CD8-positive, alpha-beta memory T cell (primary cell): ENCODE measurements at regions not wholly inside any gene's neighbourhood (a gene's known extent, or its start where the extent isn't known, plus 50 kb on each side); places are given as distances from the start of the nearest gene placed in this dataset.

Experiments
- CTCF ChIA-PET: fragments of 350-600 bp; sonication (Branson Sonifier 250); formaldehyde crosslinking; loops from one replicate; lab custom pipeline; 2021; ENCODE audit warnings: antibody characterized with exemption; lab: Charles Lee
- POLR2A ChIA-PET: fragments of 350-600 bp; sonication (Branson Sonifier 250); formaldehyde crosslinking; loops from one replicate; lab custom pipeline; 2021; ENCODE audit warnings: antibody characterized with exemption; lab: Charles Lee
- DNase-seq, 5 donors: peaks; one replicate each; pipeline versions ENCODE4 v3.0.0 to v3.0.0-alpha.2; 2020 to 2022; ENCODE audit warnings: mixed read lengths in 1 of 5
- H3K27ac ChIP-seq: one replicate; pipeline ENCODE4 v1.7.0; 2013; ENCODE audit warnings: low read depth, mild to moderate bottlenecking, low read length, moderate library complexity
- H3K27me3 ChIP-seq: 2 replicates; pipeline ENCODE4 v1.7.0; 2013; ENCODE audit warnings: low read length, mild to moderate bottlenecking; ENCODE audit not compliant: insufficient read depth, poor library complexity, severe bottlenecking
- H3K36me3 ChIP-seq: 2 replicates; pipeline ENCODE4 v1.7.0; 2013; ENCODE audit warnings: mild to moderate bottlenecking, low read length, moderate library complexity; ENCODE audit not compliant: insufficient read depth
- H3K4me1 ChIP-seq: 2 replicates; pipeline ENCODE4 v1.7.0; 2013; ENCODE audit warnings: mild to moderate bottlenecking, low read length, moderate library complexity; ENCODE audit not compliant: insufficient read depth
- H3K4me3 ChIP-seq: 2 replicates; pipeline ENCODE4 v1.7.0; 2013; ENCODE audit warnings: mild to moderate bottlenecking, low read length
- H3K9me3 ChIP-seq: 2 replicates; pipeline ENCODE4 v1.7.0; 2013; ENCODE audit warnings: mild to moderate bottlenecking, low read length
- H3K27ac Mint-ChIP-seq, 8 donors: one replicate each; pipeline ENCODE4 v1.8.0; 2020 to 2021; ENCODE audit warnings: mixed read lengths in 8 of 8, mild to moderate bottlenecking in 6 of 8, inconsistent platforms in 3 of 8, moderate library complexity in 3 of 8
- H3K27me3 Mint-ChIP-seq, 2 donors: one replicate each; pipeline ENCODE4 v1.8.0; 2020 to 2021; ENCODE audit warnings: mixed read lengths in 2 of 2, mild to moderate bottlenecking in 1 of 2, moderate library complexity in 1 of 2
- H3K36me3 Mint-ChIP-seq, 3 donors: one replicate each; pipeline ENCODE4 v1.8.0; 2020 to 2021; ENCODE audit warnings: mixed read lengths in 3 of 3, inconsistent platforms in 1 of 3, mild to moderate bottlenecking in 1 of 3
- H3K4me1 Mint-ChIP-seq, 3 donors: one replicate each; pipeline ENCODE4 v1.8.0; 2020 to 2021; ENCODE audit warnings: mixed read lengths in 3 of 3, inconsistent platforms in 1 of 3, mild to moderate bottlenecking in 1 of 3
- H3K4me3 Mint-ChIP-seq, 7 donors: one replicate each; pipeline ENCODE4 v1.8.0; 2020 to 2021; ENCODE audit warnings: mixed read lengths in 7 of 7, mild to moderate bottlenecking in 6 of 7, moderate library complexity in 4 of 7, inconsistent platforms in 2 of 7
- H3K9me3 Mint-ChIP-seq, 5 donors: one replicate each; pipeline ENCODE4 v1.8.0; 2020 to 2022; ENCODE audit warnings: mixed read lengths in 5 of 5, mild to moderate bottlenecking in 3 of 5, moderate library complexity in 2 of 5, inconsistent platforms in 1 of 5

GRCh38 chr16:76222087-76222486 is 55.1 kb upstream of the CNTNAP4 start:
- H3K4me1 Mint-ChIP-seq: no peaks in the 10 kb centered on the region
- DNase-seq: no peak
- ChIA-PET CTCF (no interaction called here), POLR2A (no interaction called here)
- no peaks in the 10 kb centered on the region for H3K36me3 Mint-ChIP-seq
- H3K4me1 ChIP-seq: no peaks in the 10 kb centered on the region
- H3K27me3 Mint-ChIP-seq: no peaks in the 10 kb centered on the region
- H3K9me3 Mint-ChIP-seq: peaks cover 0 to 10% (median 0%) of the 10 kb centered on the region in 5 donors
- H3K27ac Mint-ChIP-seq: no peak overlapping the region
- no peak overlapping the region for H3K4me3 Mint-ChIP-seq
- H3K36me3 ChIP-seq: no peaks in the 10 kb centered on the region
- H3K9me3 ChIP-seq: no peaks in the 10 kb centered on the region
- no peaks in the 10 kb centered on the region for H3K27me3 ChIP-seq
- H3K4me3 ChIP-seq: no peak overlapping the region
- no peak overlapping the region for H3K27ac ChIP-seq

DNA sequence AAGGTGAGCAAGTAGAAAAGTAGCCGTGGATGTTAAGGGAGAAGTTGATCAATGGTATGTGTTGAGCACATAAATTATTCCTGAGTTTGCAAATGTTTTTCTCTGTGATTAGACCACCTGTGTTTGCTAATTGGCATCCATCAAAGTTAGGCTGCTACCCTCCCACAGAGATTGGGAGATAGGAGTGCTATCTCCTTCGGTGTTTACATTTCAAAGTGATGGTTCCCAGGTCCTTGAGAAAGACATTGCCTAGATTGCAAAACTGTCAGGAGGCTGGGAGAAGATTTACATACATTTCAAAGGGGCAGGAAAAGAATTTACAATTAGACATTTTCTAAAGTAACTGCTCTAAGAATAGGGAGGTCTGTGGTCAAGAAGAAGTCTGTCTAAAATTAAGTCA is 54.3 kb upstream of the CNTNAP4 start:
- H3K36me3 Mint-ChIP-seq: no peaks in the 10 kb centered on the region
- no peaks in the 10 kb centered on the region for H3K9me3 ChIP-seq
- no peaks in the 10 kb centered on the region for H3K4me1 ChIP-seq
- ChIA-PET CTCF (no interaction called here), POLR2A (no interaction called here)
- no peaks in the 10 kb centered on the region for H3K27me3 Mint-ChIP-seq
- no peaks in the 10 kb centered on the region for H3K36me3 ChIP-seq
- H3K4me3 ChIP-seq: no peak overlapping the region
- no peak for DNase-seq
- H3K4me1 Mint-ChIP-seq: no peaks in the 10 kb centered on the region
- H3K27me3 ChIP-seq: no peaks in the 10 kb centered on the region
- no peak overlapping the region for H3K27ac ChIP-seq
- H3K4me3 Mint-ChIP-seq: no peak overlapping the region
- H3K27ac Mint-ChIP-seq: no peak overlapping the region
- peaks cover 0 to 10% (median 4%) of the 10 kb centered on the region in 5 donors for H3K9me3 Mint-ChIP-seq

DNA sequence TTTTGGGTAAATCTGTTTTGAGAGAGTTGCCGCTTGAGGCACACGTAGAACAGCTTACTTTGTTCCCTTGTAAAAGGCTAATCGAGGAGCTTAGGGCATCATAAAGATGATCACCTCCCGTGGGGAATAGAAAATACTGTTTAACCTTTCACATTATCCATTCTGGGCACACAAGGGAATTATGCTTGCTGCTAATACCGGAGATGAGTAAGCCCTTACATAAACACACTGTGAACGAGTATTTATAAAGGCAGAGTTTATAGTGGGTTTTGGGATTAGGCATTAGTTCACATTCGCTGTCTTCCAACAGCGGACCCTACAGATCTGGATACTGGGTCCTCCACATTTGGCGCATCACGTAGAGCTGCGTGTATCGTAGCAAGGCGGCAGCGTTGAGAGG is 51.2 kb upstream of the CNTNAP4 start:
- H3K27me3 ChIP-seq: no peaks in the 10 kb centered on the region
- no peaks in the 10 kb centered on the region for H3K4me1 Mint-ChIP-seq

DNA sequence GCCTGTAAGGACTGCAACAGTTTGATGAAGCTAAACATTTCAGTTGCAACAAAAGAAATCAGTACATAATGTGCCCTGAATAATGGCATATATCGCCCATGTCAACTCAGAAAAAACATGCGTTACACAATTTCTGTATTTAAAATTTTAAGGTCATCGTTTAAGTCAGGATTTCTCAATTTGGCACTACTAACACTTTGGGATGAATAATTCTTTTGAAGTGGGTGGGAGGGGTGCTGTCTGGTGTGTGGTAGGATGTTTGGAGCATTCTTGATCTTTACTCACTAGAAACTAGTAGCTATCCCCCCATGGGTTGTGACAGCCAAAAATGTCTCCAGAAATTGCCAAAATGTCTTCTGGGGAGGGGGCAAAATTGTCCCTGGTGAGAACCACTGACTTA is 50.7 kb upstream of the CNTNAP4 start:
- no peak for DNase-seq
- Histone ChIP-seq H3K27me3 (no peaks in the 10 kb centered on the region), H3K4me3 (no peak overlapping the region), H3K36me3 (no peaks in the 10 kb centered on the region), H3K27ac (no peak overlapping the region), H3K4me1 (no peaks in the 10 kb centered on the region), H3K9me3 (no peaks in the 10 kb centered on the region)
- peaks cover 0 to 2% (median 0%) of the 10 kb centered on the region in 3 donors for H3K36me3 Mint-ChIP-seq
- H3K4me1 Mint-ChIP-seq: no peaks in the 10 kb centered on the region
- no peak overlapping the region for H3K4me3 Mint-ChIP-seq
- H3K9me3 Mint-ChIP-seq: peaks cover 2 to 26% (median 7%) of the 10 kb centered on the region in 5 donors
- H3K27ac Mint-ChIP-seq: no peak overlapping the region
- H3K27me3 Mint-ChIP-seq: no peaks in the 10 kb centered on the region
- CTCF ChIA-PET: no interaction called here
- POLR2A ChIA-PET: no interaction called here

More for the DNA sequence above, 51.2 kb upstream of the CNTNAP4 start:
- Mint-ChIP-seq H3K36me3 (no peaks in the 10 kb centered on the region), H3K9me3 (peaks cover 2 to 24% (median 6%) of the 10 kb centered on the region in 5 donors), H3K4me3 (no peak overlapping the region), H3K27me3 (no peaks in the 10 kb centered on the region), H3K27ac (no peak overlapping the region)
- H3K9me3 ChIP-seq: no peaks in the 10 kb centered on the region
- H3K4me3 ChIP-seq: no peak overlapping the region
- no peak overlapping the region for H3K27ac ChIP-seq
- H3K4me1 ChIP-seq: no peaks in the 10 kb centered on the region
- DNase-seq: no peak
- H3K36me3 ChIP-seq: no peaks in the 10 kb centered on the region
- ChIA-PET POLR2A (no interaction called here), CTCF (no interaction called here)
